Gastrocnemius medialis (tissue), 4 donors: ENCODE measurements at regions not wholly inside any gene's neighbourhood (a gene's known extent, or its start where the extent isn't known, plus 50 kb on each side); places are given as distances from the start of the nearest gene placed in this dataset.

Source experiments
- CTCF ChIP-seq, 5 experiments: fragments of 450-650 bp in 3 of 5; fragments of 200-600 bp in 2 of 5; sonication (generic) in 2 of 5; IDR thresholded peaks in 4 of 5; conservative IDR thresholded peaks in 1 of 5; 1 replicate in 4 of 5; 2 replicates in 1 of 5; pipeline ENCODE4 v1.5.1; 2016 to 2019; ENCODE audit warnings: antibody characterized with exemption in 5 of 5, mild to moderate bottlenecking in 3 of 5, moderate library complexity in 3 of 5
- POLR2A ChIP-seq, 2 donors: fragments of 450-650 bp; IDR thresholded peaks; one replicate each; pipeline ENCODE4 v1.6.1; 2017; ENCODE audit warnings: antibody characterized with exemption in 2 of 2, mild to moderate bottlenecking in 2 of 2, moderate library complexity in 2 of 2

GRCh38 chr11:131136486-131136885, 220.2 kb upstream of the SNX19 start:
- no peak for TF ChIP-seq CTCF (IDR thresholded peaks at IDR 0.05 in 4 of 5, conservative IDR thresholded peaks at IDR 0.05 in 1 of 5)
- no peak for TF ChIP-seq POLR2A (IDR thresholded peaks at IDR 0.05)
